ENCODE measurements at regions not wholly inside any gene's neighbourhood (a gene's known extent, or its start where the extent isn't known, plus 50 kb on each side); places are given as distances from the start of the nearest gene placed in this dataset.

DNA sequence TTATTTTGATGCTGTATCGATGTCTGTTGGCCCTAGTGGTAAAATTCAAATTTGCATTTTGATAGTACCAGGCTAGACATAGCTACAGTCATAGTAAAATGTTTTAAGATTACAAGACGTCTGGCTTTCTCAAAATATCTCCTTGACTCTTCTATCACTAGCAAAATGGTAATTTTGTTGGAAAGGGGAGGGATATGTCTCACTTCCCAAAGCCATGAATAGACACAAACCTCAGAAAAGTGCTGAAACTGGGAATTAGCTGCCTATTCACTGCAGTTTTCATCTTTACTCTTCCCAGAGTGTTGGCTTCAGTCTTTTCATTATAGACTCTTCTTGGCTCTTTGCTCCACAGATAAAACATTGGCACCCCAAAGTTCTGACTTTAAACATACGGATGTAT is 1009.9 kb downstream of the ADGRL2 start:
- TF ChIP-seq, protein P1, sequence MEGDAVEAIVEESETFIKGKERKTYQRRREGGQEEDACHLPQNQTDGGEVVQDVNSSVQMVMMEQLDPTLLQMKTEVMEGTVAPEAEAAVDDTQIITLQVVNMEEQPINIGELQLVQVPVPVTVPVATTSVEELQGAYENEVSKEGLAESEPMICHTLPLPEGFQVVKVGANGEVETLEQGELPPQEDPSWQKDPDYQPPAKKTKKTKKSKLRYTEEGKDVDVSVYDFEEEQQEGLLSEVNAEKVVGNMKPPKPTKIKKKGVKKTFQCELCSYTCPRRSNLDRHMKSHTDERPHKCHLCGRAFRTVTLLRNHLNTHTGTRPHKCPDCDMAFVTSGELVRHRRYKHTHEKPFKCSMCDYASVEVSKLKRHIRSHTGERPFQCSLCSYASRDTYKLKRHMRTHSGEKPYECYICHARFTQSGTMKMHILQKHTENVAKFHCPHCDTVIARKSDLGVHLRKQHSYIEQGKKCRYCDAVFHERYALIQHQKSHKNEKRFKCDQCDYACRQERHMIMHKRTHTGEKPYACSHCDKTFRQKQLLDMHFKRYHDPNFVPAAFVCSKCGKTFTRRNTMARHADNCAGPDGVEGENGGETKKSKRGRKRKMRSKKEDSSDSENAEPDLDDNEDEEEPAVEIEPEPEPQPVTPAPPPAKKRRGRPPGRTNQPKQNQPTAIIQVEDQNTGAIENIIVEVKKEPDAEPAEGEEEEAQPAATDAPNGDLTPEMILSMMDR (IDR thresholded peaks at IDR 0.05): no peak
- TF ChIP-seq POLR2AphosphoS5 (IDR thresholded peaks at IDR 0.05) (no peak), POLR2A (IDR thresholded peaks at IDR 0.05) (no peak), EP300 (IDR thresholded peaks at IDR 0.05) (no peak)

All from upper lobe of left lung (tissue), 4 donors.